ENCODE measurements at regions not wholly inside any gene's neighbourhood (a gene's known extent, or its start where the extent isn't known, plus 50 kb on each side); places are given as distances from the start of the nearest gene placed in this dataset.
A peak's percentile ranks its signal among the peaks of the same experiment; 100 is the strongest.

GRCh38 chr12:3965046-3965445, 91.8 kb upstream of the PARP11 start:
- no peaks in the 10 kb centered on the region for H3K9me3 ChIP-seq
- H3K4me3 ChIP-seq, result no peak overlapping the region
- WGBS, 2 donors, result 80 to 89% methylated on average over 3 of the region's 3 CpGs
- no peak overlapping the region for H3K27ac ChIP-seq
- H3K4me1 ChIP-seq, result peaks cover 6% of the 10 kb centered on the region
- intact Hi-C loops (cut with DNase I; ENCODE audit: low total_unique reads), result no loop called here
- no peaks in the 10 kb centered on the region for H3K36me3 ChIP-seq (ENCODE audit: low read depth, missing control alignments)
- no peaks in the 10 kb centered on the region for H3K27me3 ChIP-seq
- TF ChIP-seq, protein P1, sequence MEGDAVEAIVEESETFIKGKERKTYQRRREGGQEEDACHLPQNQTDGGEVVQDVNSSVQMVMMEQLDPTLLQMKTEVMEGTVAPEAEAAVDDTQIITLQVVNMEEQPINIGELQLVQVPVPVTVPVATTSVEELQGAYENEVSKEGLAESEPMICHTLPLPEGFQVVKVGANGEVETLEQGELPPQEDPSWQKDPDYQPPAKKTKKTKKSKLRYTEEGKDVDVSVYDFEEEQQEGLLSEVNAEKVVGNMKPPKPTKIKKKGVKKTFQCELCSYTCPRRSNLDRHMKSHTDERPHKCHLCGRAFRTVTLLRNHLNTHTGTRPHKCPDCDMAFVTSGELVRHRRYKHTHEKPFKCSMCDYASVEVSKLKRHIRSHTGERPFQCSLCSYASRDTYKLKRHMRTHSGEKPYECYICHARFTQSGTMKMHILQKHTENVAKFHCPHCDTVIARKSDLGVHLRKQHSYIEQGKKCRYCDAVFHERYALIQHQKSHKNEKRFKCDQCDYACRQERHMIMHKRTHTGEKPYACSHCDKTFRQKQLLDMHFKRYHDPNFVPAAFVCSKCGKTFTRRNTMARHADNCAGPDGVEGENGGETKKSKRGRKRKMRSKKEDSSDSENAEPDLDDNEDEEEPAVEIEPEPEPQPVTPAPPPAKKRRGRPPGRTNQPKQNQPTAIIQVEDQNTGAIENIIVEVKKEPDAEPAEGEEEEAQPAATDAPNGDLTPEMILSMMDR (IDR thresholded peaks at IDR 0.05), result no peak
- no peak for DNase-seq

DNA sequence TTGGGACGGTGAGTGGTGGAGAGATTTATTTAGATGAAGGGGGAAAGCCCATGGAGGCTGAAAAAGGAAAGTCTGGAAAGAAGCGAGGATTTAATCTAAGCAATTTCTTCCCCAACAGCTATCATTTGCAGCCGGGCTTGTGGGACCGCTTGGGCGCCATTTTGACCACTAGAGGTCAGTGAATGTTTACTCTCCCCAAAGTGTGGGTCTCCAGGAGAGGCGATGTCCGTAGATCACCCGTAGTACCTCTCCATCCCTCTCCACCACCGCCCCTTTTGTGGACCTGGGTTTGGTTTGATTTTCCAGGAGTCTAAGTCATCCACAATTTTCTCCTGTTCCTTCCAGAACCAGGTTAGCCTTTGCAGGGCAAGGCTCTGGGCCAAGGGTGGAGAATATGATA, 91.2 kb upstream of the PARP11 start:
- TF ChIP-seq, protein P1 (IDR thresholded peaks at IDR 0.05), result no peak
- no peak for TF ChIP-seq POLR2A (IDR thresholded peaks at IDR 0.05)
- DNase-seq, result no peak
- Histone ChIP-seq H3K4me1 (peaks cover 6% of the 10 kb centered on the region), H3K36me3 (ENCODE audit: low read depth, missing control alignments) (no peaks in the 10 kb centered on the region), H3K27ac (no peak overlapping the region), H3K27me3 (no peaks in the 10 kb centered on the region), H3K9me3 (no peaks in the 10 kb centered on the region), H3K4me3 (no peak overlapping the region)
- WGBS, 2 donors, result 83 to 84% methylated on average over 9 of the region's 9 CpGs
- intact Hi-C loops (cut with DNase I; ENCODE audit: low total_unique reads), result no loop called here

GRCh38 chr12:3962631-3963483, 89.7 kb upstream of the PARP11 start:
- Histone ChIP-seq H3K36me3 (ENCODE audit: low read depth, missing control alignments) (no peaks in the 10 kb centered on the region), H3K4me1 (peaks cover 6% of the 10 kb centered on the region), H3K9me3 (no peaks in the 10 kb centered on the region), H3K4me3 (no peak overlapping the region), H3K27me3 (no peaks in the 10 kb centered on the region), H3K27ac (no peak overlapping the region)
- TF ChIP-seq POLR2A (IDR thresholded peaks at IDR 0.05), result no peak
- TF ChIP-seq, protein P1 (IDR thresholded peaks at IDR 0.05), result no peak
- intact Hi-C loops (cut with DNase I; ENCODE audit: low total_unique reads), result no loop called here
- DNase-seq, result peak; percentile 35
- WGBS, 2 donors, result 71 to 73% methylated on average over 8 of the region's 8 CpGs

DNA sequence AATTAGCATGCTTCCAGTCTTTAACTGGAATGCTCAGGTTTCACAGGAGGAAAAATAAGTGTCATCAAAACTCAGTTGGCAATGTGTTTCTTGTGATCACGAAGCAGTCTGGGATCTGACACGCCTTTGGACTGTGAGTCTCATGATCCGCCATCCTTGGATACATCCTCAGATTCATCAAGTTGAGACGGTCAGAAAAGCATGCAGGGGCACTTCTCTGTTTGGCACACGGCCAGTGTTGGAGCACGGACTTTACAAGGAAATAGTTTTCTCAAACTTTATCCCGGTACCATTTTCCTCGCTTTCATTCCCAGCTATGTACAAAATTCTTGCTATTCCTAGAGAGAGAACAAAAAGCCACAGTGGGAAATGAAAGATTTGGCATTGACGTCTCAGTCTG, 88.4 kb upstream of the PARP11 start:
- peaks cover 6% of the 10 kb centered on the region for H3K4me1 ChIP-seq
- intact Hi-C loops (cut with DNase I; ENCODE audit: low total_unique reads), result no loop called here
- WGBS, 2 donors, result 55 to 62% methylated on average over 9 of the region's 9 CpGs
- H3K9me3 ChIP-seq, result no peaks in the 10 kb centered on the region
- H3K36me3 ChIP-seq (ENCODE audit: low read depth, missing control alignments), result no peaks in the 10 kb centered on the region
- H3K4me3 ChIP-seq, result no peak overlapping the region
- no peak overlapping the region for H3K27ac ChIP-seq
- TF ChIP-seq, protein P1 (IDR thresholded peaks at IDR 0.05), result no peak
- TF ChIP-seq POLR2A (IDR thresholded peaks at IDR 0.05), result no peak
- H3K27me3 ChIP-seq, result no peaks in the 10 kb centered on the region
- no peak for DNase-seq

Data from testis (tissue), 2 donors.